ENCODE measurements at regions not wholly inside any gene's neighbourhood (a gene's known extent, or its start where the extent isn't known, plus 50 kb on each side); places are given as distances from the start of the nearest gene placed in this dataset.

GRCh38 chr16:76932541-76933211, 258.3 kb upstream of the MON1B start:
- TF ChIP-seq CTCF (IDR thresholded peaks at IDR 0.05; ENCODE audit: low read length) = no peak
- TF ChIP-seq EZH2 (IDR thresholded peaks at IDR 0.05; ENCODE audit: borderline replicate concordance, low read length) = no peak

All from OCI-LY1 (cell line).